ENCODE measurements at regions not wholly inside any gene's neighbourhood (a gene's known extent, or its start where the extent isn't known, plus 50 kb on each side); places are given as distances from the start of the nearest gene placed in this dataset.

- Histone ChIP-seq H3K4me3 (no peak overlapping the region), H3K27ac (no peak overlapping the region), H3K9me3 (no peaks in the 10 kb centered on the region), H3K36me3 (no peaks in the 10 kb centered on the region), H3K4me1 (peaks cover 0 to 33% (median 13%) of the 10 kb centered on the region in 4 donors), H3K27me3 (no peaks in the 10 kb centered on the region)
- no peak for DNase-seq
- TF ChIP-seq CTCF (IDR thresholded peaks at IDR 0.05) = no peak
- intact Hi-C loops (cut with DNase I; ENCODE audit: low total_unique reads) = no loop called here
Observed at GRCh38 chr15:39502082-39502447, 78.8 kb upstream of the THBS1 start.

GRCh38 chr15:39502611-39503195 is 78.2 kb upstream of the THBS1 start:
- Histone ChIP-seq H3K4me1 (peaks cover 0 to 27% (median 9%) of the 10 kb centered on the region in 4 donors), H3K27ac (no peak overlapping the region), H3K4me3 (no peak overlapping the region), H3K9me3 (no peaks in the 10 kb centered on the region), H3K27me3 (no peaks in the 10 kb centered on the region), H3K36me3 (no peaks in the 10 kb centered on the region)
- TF ChIP-seq CTCF (IDR thresholded peaks at IDR 0.05) = no peak
- DNase-seq = no peak
- intact Hi-C loops (cut with DNase I; ENCODE audit: low total_unique reads) = no loop called here

- intact Hi-C loops (cut with DNase I; ENCODE audit: low total_unique reads) = no loop called here
- no peak for TF ChIP-seq CTCF (IDR thresholded peaks at IDR 0.05)
Observed at GRCh38 chr15:39503526-39503925, 77.4 kb upstream of the THBS1 start.

GRCh38 chr15:39504808-39505207 is 76.1 kb upstream of the THBS1 start:
- no peaks in the 10 kb centered on the region for H3K36me3 ChIP-seq
- no peak for TF ChIP-seq CTCF (IDR thresholded peaks at IDR 0.05)
- peaks cover 0 to 10% (median 0%) of the 10 kb centered on the region in 4 donors for H3K4me1 ChIP-seq
- no peaks in the 10 kb centered on the region for H3K27me3 ChIP-seq
- H3K9me3 ChIP-seq = no peaks in the 10 kb centered on the region
- no peak for DNase-seq
- H3K4me3 ChIP-seq = no peak overlapping the region
- intact Hi-C loops (cut with DNase I; ENCODE audit: low total_unique reads) = no loop called here
- H3K27ac ChIP-seq = no peak overlapping the region

More at GRCh38 chr15:39503526-39503925, 77.4 kb upstream of the THBS1 start:
- no peaks in the 10 kb centered on the region for H3K27me3 ChIP-seq
- H3K27ac ChIP-seq = no peak overlapping the region
- H3K4me1 ChIP-seq = peaks cover 0 to 19% (median 4%) of the 10 kb centered on the region in 4 donors
- H3K36me3 ChIP-seq = no peaks in the 10 kb centered on the region
- H3K9me3 ChIP-seq = no peaks in the 10 kb centered on the region
- H3K4me3 ChIP-seq = no peak overlapping the region
- DNase-seq = no peak

GRCh38 chr15:39506146-39506545 is 74.7 kb upstream of the THBS1 start:
- TF ChIP-seq CTCF (IDR thresholded peaks at IDR 0.05) = no peak
- Histone ChIP-seq H3K4me1 (peaks cover 0 to 14% (median 3%) of the 10 kb centered on the region in 4 donors), H3K27ac (no peak overlapping the region), H3K36me3 (no peaks in the 10 kb centered on the region), H3K4me3 (no peak overlapping the region), H3K9me3 (no peaks in the 10 kb centered on the region), H3K27me3 (no peaks in the 10 kb centered on the region)
- DNase-seq = no peak
- intact Hi-C loops (cut with DNase I; ENCODE audit: low total_unique reads) = no loop called here

GRCh38 chr15:39508536-39508935 is 72.3 kb upstream of the THBS1 start:
- Histone ChIP-seq H3K4me1 (peaks cover 0 to 11% (median 10%) of the 10 kb centered on the region in 4 donors), H3K27ac (no peak overlapping the region), H3K4me3 (no peak overlapping the region), H3K9me3 (no peaks in the 10 kb centered on the region), H3K36me3 (no peaks in the 10 kb centered on the region), H3K27me3 (no peaks in the 10 kb centered on the region)
- TF ChIP-seq CTCF (IDR thresholded peaks at IDR 0.05) = no peak
- intact Hi-C loops (cut with DNase I; ENCODE audit: low total_unique reads) = no loop called here
- no peak for DNase-seq
